Breast epithelium (tissue), 3 donors: ENCODE measurements at regions not wholly inside any gene's neighbourhood (a gene's known extent, or its start where the extent isn't known, plus 50 kb on each side); places are given as distances from the start of the nearest gene placed in this dataset.

Experiments
- CTCF ChIP-seq, 3 donors: fragments of 450-650 bp; IDR thresholded peaks; one replicate each; pipeline ENCODE4 v1.5.1; 2016 to 2017; ENCODE audit warnings: antibody characterized with exemption in 3 of 3, mild to moderate bottlenecking in 3 of 3, moderate library complexity in 3 of 3
- POLR2A ChIP-seq: fragments of 450-650 bp; IDR thresholded peaks from one replicate; pipeline ENCODE4 v1.6.1; 2016; ENCODE audit warnings: antibody characterized with exemption, mild to moderate bottlenecking, moderate library complexity
- POLR2AphosphoS5 ChIP-seq, 3 donors: sonication (generic); formaldehyde crosslinking; IDR thresholded peaks; one replicate each; pipeline ENCODE4 v1.6.1; 2017; ENCODE audit warnings: antibody characterized with exemption in 3 of 3

DNA sequence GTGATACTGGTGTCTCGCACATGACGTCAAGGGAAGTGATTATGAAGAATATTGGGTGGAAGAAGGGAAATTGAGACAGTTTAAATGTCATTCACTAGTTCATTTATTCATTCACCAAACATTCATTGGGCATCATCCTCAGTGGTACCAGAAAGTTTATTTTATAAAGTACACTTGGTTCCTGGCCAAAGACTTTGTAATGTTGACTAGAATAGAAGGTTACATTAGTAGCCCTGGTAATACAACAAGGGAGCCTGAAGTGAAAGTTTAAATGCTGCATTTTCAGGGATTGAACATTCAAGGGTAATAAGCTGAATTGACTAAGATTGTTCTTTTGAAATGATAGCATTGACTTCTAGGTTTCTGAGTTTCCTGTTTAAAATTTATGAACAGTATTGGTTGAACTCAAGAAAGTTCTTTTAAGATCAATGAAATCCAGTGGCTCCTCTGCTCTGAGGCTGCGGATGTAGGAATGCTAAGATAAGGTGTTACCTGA lies 236.8 kb upstream of the BTG1 start:
- no peak for TF ChIP-seq CTCF (IDR thresholded peaks at IDR 0.05)
- TF ChIP-seq POLR2AphosphoS5 (IDR thresholded peaks at IDR 0.05), result no peak
- no peak for TF ChIP-seq POLR2A
